Renal cortex interstitium (tissue), 11 donors: ENCODE measurements at regions not wholly inside any gene's neighbourhood (a gene's known extent, or its start where the extent isn't known, plus 50 kb on each side); places are given as distances from the start of the nearest gene placed in this dataset.
"Not testable (repeated sequence)": the region's sequence is repeated elsewhere in the genome, so short reads cannot be mapped to it uniquely, and the experiment has no call there.

Experiments used
- DNase-seq, 11 donors: peaks; one replicate each; pipeline ENCODE4 v3.0.0-alpha.2; 2013; ENCODE audit warnings: low read depth in 9 of 11, low spot score in 4 of 11; ENCODE audit errors: extremely low read depth in 1 of 11

GRCh38 chr7:104074529-104074928, 85.1 kb upstream of the RELN start:
- DNase-seq, result no peak

- DNase-seq, result not testable (repeated sequence)
Observed at GRCh38 chr7:104071641-104072040, 82.2 kb upstream of the RELN start.

GRCh38 chr7:104065491-104065890, 76.0 kb upstream of the RELN start:
- no peak for DNase-seq

GRCh38 chr7:104064969-104065387, 75.5 kb upstream of the RELN start:
- no peak for DNase-seq

- not testable (repeated sequence) for DNase-seq
Observed at GRCh38 chr7:104063797-104064196, 74.3 kb upstream of the RELN start.

GRCh38 chr7:104061652-104062051, 72.2 kb upstream of the RELN start:
- no peak for DNase-seq

- DNase-seq, result not testable (repeated sequence)
Observed at GRCh38 chr7:104059837-104060236, 70.4 kb upstream of the RELN start.

GRCh38 chr7:104059103-104059502, 69.6 kb upstream of the RELN start:
- DNase-seq, result no peak

GRCh38 chr7:104054362-104054761, 64.9 kb upstream of the RELN start:
- no peak for DNase-seq

GRCh38 chr7:104052979-104053378, 63.5 kb upstream of the RELN start:
- no peak for DNase-seq

GRCh38 chr7:104048055-104048454, 58.6 kb upstream of the RELN start:
- no peak for DNase-seq

- DNase-seq, result no peak
Observed at GRCh38 chr7:104045183-104045582, 55.7 kb upstream of the RELN start.

GRCh38 chr7:104040666-104041065, 51.2 kb upstream of the RELN start:
- DNase-seq, result peak in 1 of 11 donors; percentile 2

- DNase-seq, result no peak
Observed at GRCh38 chr7:104039363-104039762, 49.9 kb upstream of the RELN start.
